ENCODE measurements at regions not wholly inside any gene's neighbourhood (a gene's known extent, or its start where the extent isn't known, plus 50 kb on each side); places are given as distances from the start of the nearest gene placed in this dataset.

DNA sequence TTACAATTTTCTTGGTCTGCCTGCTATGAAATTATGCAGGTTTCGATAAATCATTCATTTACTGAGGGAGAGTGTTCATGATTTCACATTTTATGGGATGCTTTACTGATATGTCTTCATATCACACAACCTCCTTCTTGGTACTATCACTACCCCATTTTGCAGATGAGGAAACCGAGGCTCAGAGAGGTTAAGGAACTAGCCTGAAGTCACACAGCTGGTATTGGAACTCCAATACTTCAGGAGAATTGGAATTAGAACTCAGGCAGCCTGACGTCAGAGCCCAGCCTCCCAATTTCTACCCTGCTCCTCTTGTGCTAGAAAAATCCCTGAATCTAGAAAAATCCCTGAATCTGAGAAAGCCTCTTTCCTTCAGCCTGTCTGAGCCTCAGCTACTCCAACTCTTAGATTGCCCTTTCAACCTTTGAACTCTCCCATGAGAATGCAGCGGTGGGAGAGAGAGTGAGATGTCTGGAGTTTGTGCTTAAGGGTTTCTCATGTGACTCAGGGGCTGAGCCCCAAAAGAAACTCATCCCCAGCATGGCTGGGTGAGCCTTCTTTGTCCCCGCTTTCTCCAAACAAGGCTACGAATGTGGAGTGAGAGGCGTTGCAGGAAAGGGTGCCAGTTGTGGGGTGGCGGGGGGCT lies 50.8 kb upstream of the IFNLR1 start:
- Histone ChIP-seq H4K20me1 (ENCODE audit: insufficient read depth) (no peaks in the 10 kb centered on the region), H3K79me2 (ENCODE audit: insufficient read depth) (no peaks in the 10 kb centered on the region), H3K9ac (no peak overlapping the region), H3K4me3 (no peak overlapping the region), H3K36me3 (ENCODE audit: low read depth) (no peaks in the 10 kb centered on the region), H3K9me2 (ENCODE audit: insufficient read depth) (no peaks in the 10 kb centered on the region), H3K27me3 (replicated peaks; ENCODE audit: insufficient read depth) (no peaks in the 10 kb centered on the region), H3K27ac (no peak overlapping the region), H2AFZ (no peak overlapping the region), H3K4me2 (ENCODE audit: unreplicated experiment) (no peak overlapping the region), H3K9me3 (ENCODE audit: low read depth) (no peaks in the 10 kb centered on the region), H3K4me1 (ENCODE audit: insufficient read depth) (peaks cover 12% of the 10 kb centered on the region), H3F3A (ENCODE audit: insufficient read depth) (peaks cover 10% of the 10 kb centered on the region; the same call in 1 of the 2 replicates)
- WGBS, 2 experiments (ENCODE audit: low coverage in 1 of 2, low lambda C conversion rate in 2 of 2, missing lambda C conversion rate in 2 of 2), result 89 to 91% methylated on average over 8 of the region's 8 CpGs
- in situ Hi-C loops (cut with MboI), result no loop called here
- no peak for DNase-seq
- TF ChIP-seq EZH2 (IDR thresholded peaks at IDR 0.05; ENCODE audit: insufficient read depth, poor library complexity, severe bottlenecking), result no peak
- TF ChIP-seq EZH2phosphoT487 (IDR thresholded peaks at IDR 0.05; ENCODE audit: insufficient read depth, low read depth), result no peak

DNA sequence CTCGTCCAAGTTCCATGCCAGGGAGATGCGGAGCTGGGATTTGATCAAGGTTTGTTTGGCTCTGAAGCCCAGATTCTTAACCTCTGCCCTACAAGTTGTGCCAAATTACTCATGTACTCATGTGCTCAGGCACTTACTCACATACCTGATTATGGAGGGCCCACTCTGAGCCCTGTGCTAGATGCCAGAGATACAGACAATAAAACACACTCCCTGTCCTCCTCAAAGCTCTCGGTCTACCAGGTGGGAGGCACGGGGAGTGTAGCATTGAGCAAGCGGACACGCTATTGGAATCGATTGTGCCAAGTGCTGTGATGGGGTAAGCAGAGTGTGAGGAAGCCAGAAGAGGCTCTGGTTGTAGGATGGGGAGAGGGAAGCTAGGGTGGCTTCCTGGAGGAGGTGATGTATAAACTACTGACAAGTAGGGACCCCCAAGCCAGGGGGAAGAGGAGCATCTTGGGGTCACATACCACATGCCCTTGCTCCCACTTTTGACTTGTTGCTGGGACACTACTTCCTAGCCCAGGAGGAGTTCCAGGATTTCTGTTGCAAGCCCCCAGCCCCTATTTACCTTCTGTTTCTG lies 49.8 kb upstream of the IFNLR1 start:
- Histone ChIP-seq H4K20me1 (ENCODE audit: insufficient read depth) (no peaks in the 10 kb centered on the region), H3K9me2 (ENCODE audit: insufficient read depth) (no peaks in the 10 kb centered on the region), H3K9ac (peak overlapping the region; percentile 34; the same call in 1 of the 2 replicates), H3K4me2 (ENCODE audit: unreplicated experiment) (peak overlapping the region; percentile 24), H3F3A (ENCODE audit: insufficient read depth) (peaks cover 10% of the 10 kb centered on the region; the same call in 1 of the 2 replicates), H3K9me3 (ENCODE audit: low read depth) (no peaks in the 10 kb centered on the region), H3K4me1 (ENCODE audit: insufficient read depth) (peaks cover 12% of the 10 kb centered on the region), H3K27ac (no peak overlapping the region), H3K79me2 (ENCODE audit: insufficient read depth) (no peaks in the 10 kb centered on the region), H3K4me3 (no peak overlapping the region), H2AFZ (no peak overlapping the region), H3K36me3 (ENCODE audit: low read depth) (no peaks in the 10 kb centered on the region), H3K27me3 (replicated peaks; ENCODE audit: insufficient read depth) (no peaks in the 10 kb centered on the region)
- DNase-seq, result peak; percentile 86
- in situ Hi-C loops (cut with MboI), result no loop called here
- TF ChIP-seq EZH2phosphoT487 (IDR thresholded peaks at IDR 0.05; ENCODE audit: insufficient read depth, low read depth) (no peak), EZH2 (IDR thresholded peaks at IDR 0.05; ENCODE audit: insufficient read depth, poor library complexity, severe bottlenecking) (no peak)
- WGBS, 2 experiments (ENCODE audit: low coverage in 1 of 2, low lambda C conversion rate in 2 of 2, missing lambda C conversion rate in 2 of 2), result 45 to 47% methylated on average over 7 of the region's 7 CpGs
